HepG2 (cell line): ENCODE measurements at regions not wholly inside any gene's neighbourhood (a gene's known extent, or its start where the extent isn't known, plus 50 kb on each side); places are given as distances from the start of the nearest gene placed in this dataset.
A peak's percentile ranks its signal among the peaks of the same experiment; 100 is the strongest.
"Not testable (repeated sequence)": the region's sequence is repeated elsewhere in the genome, so short reads cannot be mapped to it uniquely, and the experiment has no call there.

Experiments
- BRD4 ChIP-seq: sonication (generic); formaldehyde crosslinking; IDR thresholded peaks from 2 replicates; pipeline ENCODE4 v1.4.0; 2020; ENCODE audit warnings: missing genetic modification reagents
- FOXA1 ChIP-seq, 2 experiments: fragments of 450-650 bp in 1 of 2; sonication (generic) in 1 of 2; formaldehyde crosslinking in 1 of 2; IDR thresholded peaks; 2 replicates each; pipeline versions ENCODE4 v1.4.0 to v1.6.1; 2016 to 2020; ENCODE audit warnings: missing genetic modification reagents in 1 of 2
- FOXA3 ChIP-seq: IDR thresholded peaks from 2 replicates; pipeline ENCODE4 v1.6.1; 2016; ENCODE audit warnings: missing genetic modification reagents, missing compliant biosample characterization
- FOXO1 ChIP-seq: sonication (generic); formaldehyde crosslinking; IDR thresholded peaks from 2 replicates; pipeline ENCODE4 v1.4.0; 2020; ENCODE audit warnings: missing genetic modification reagents
- GABPB1 ChIP-seq: IDR thresholded peaks from 2 replicates; pipeline ENCODE4 v1.6.1; 2016; ENCODE audit warnings: mild to moderate bottlenecking, missing genetic modification reagents, moderate library complexity, missing compliant biosample characterization
- HDAC2 ChIP-seq: sonication (generic); formaldehyde crosslinking; IDR thresholded peaks from 2 replicates; pipeline ENCODE4 v1.4.0; 2020; ENCODE audit warnings: missing genetic modification reagents
- SALL1 ChIP-seq: sonication (generic); formaldehyde crosslinking; IDR thresholded peaks from 2 replicates; pipeline ENCODE4 v1.8.0; 2022; ENCODE audit warnings: mild to moderate bottlenecking, missing genetic modification reagents
- ZBTB40 ChIP-seq, 2 experiments: fragments of 450-650 bp in 1 of 2; sonication (generic) in 1 of 2; formaldehyde crosslinking in 1 of 2; IDR thresholded peaks; 2 replicates each; pipeline versions ENCODE4 v1.6.1 to v1.8.0; 2016 to 2022; ENCODE audit warnings: antibody characterized with exemption in 1 of 2, mild to moderate bottlenecking in 1 of 2, missing genetic modification reagents in 1 of 2
- ZBTB7B ChIP-seq: sonication (generic); formaldehyde crosslinking; IDR thresholded peaks from 2 replicates; pipeline ENCODE4 v1.4.0; 2020; ENCODE audit warnings: missing genetic modification reagents
- ZFP91 ChIP-seq: sonication (generic); formaldehyde crosslinking; IDR thresholded peaks from 2 replicates; pipeline ENCODE4 v1.9.0; 2022; ENCODE audit warnings: missing genetic modification reagents, mild to moderate bottlenecking, borderline replicate concordance
- ZGPAT ChIP-seq: IDR thresholded peaks from 2 replicates; pipeline ENCODE4 v1.6.1; 2016; ENCODE audit warnings: mild to moderate bottlenecking
- ZMYM4 ChIP-seq: sonication (generic); formaldehyde crosslinking; IDR thresholded peaks from 2 replicates; pipeline ENCODE4 v1.8.1; 2023; ENCODE audit warnings: mild to moderate bottlenecking, missing genetic modification reagents
- TF ChIP-seq, protein P1 (sequence below): IDR thresholded peaks from 2 replicates; pipeline ENCODE4 v1.4.0; 2020; ENCODE audit warnings: mild to moderate bottlenecking, missing genetic modification reagents

DNA sequence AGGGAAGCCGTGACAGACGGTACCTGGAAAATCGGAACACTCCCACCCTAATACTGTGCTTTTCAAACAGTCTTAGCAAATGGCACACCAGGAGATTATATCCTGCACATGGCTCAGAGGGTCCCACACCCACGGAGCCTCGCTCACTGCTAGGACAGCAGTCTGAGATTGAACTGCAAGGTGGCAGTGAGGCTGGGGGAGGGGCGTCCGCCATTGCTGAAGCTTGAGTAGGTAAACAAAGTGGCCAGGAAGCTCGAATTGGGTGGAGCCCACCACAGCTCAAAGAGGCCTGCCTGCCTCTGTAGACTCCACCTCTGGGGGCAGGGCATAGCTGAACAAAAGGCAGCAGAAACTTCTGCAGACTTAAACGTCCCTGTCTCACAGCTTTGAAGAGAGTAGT is 50.1 kb upstream of the SESTD1 start (continued):
- TF ChIP-seq ZMYM4 (CRISPR knock-in tag), result peak; percentile 89
- TF ChIP-seq, protein P1, sequence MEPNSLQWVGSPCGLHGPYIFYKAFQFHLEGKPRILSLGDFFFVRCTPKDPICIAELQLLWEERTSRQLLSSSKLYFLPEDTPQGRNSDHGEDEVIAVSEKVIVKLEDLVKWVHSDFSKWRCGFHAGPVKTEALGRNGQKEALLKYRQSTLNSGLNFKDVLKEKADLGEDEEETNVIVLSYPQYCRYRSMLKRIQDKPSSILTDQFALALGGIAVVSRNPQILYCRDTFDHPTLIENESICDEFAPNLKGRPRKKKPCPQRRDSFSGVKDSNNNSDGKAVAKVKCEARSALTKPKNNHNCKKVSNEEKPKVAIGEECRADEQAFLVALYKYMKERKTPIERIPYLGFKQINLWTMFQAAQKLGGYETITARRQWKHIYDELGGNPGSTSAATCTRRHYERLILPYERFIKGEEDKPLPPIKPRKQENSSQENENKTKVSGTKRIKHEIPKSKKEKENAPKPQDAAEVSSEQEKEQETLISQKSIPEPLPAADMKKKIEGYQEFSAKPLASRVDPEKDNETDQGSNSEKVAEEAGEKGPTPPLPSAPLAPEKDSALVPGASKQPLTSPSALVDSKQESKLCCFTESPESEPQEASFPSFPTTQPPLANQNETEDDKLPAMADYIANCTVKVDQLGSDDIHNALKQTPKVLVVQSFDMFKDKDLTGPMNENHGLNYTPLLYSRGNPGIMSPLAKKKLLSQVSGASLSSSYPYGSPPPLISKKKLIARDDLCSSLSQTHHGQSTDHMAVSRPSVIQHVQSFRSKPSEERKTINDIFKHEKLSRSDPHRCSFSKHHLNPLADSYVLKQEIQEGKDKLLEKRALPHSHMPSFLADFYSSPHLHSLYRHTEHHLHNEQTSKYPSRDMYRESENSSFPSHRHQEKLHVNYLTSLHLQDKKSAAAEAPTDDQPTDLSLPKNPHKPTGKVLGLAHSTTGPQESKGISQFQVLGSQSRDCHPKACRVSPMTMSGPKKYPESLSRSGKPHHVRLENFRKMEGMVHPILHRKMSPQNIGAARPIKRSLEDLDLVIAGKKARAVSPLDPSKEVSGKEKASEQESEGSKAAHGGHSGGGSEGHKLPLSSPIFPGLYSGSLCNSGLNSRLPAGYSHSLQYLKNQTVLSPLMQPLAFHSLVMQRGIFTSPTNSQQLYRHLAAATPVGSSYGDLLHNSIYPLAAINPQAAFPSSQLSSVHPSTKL (CRISPR knock-in tag), result peak; percentile 46; the same call in 1 of the 2 replicates
- not testable (repeated sequence) for TF ChIP-seq ZBTB40, FOXA1 (IDR thresholded peaks at IDR 0.05)
- 0 out of 2 replicates have a peak, but pooled peaks have one; percentile 2 for TF ChIP-seq ZBTB40 (CRISPR knock-in tag; IDR thresholded peaks at IDR 0.05)
- TF ChIP-seq GABPB1 (CRISPR knock-in tag), result peak; percentile 21; the same call in 1 of the 2 replicates
- TF ChIP-seq SALL1 (CRISPR knock-in tag), result peak; percentile 41; the same call in 1 of the 2 replicates
- TF ChIP-seq ZFP91, result 0 out of 2 replicates have a peak, but pooled peaks have one; percentile 21
- peak; percentile 61; the same call in 1 of the 2 replicates for TF ChIP-seq FOXA1 (CRISPR knock-in tag; IDR thresholded peaks at IDR 0.05)
- TF ChIP-seq ZGPAT (CRISPR knock-in tag), result peak; percentile 23; the same call in 1 of the 2 replicates
- TF ChIP-seq HDAC2, result 0 out of 2 replicates have a peak, but pooled peaks have one; percentile 40
- TF ChIP-seq FOXO1, result 0 out of 2 replicates have a peak, but pooled peaks have one; percentile 35
- TF ChIP-seq ZBTB7B (CRISPR knock-in tag), result peak; percentile 39; the same call in 1 of the 2 replicates
- peak; percentile 44 for TF ChIP-seq FOXA3 (CRISPR knock-in tag)
- 0 out of 2 replicates have a peak, but pooled peaks have one; percentile 33 for TF ChIP-seq BRD4 (CRISPR knock-in tag)
